WTC11 (cell line): ENCODE measurements at regions not wholly inside any gene's neighbourhood (a gene's known extent, or its start where the extent isn't known, plus 50 kb on each side); places are given as distances from the start of the nearest gene placed in this dataset.

ENCODE experiments used
- ATAC-seq: fragments of 200-7000 bp; cut with Tn5 transposase; 2 replicates; pipeline ENCODE4 v1.10.0; 2021; ENCODE audit warnings: mild to moderate bottlenecking, moderate library complexity
- CTCF ChIA-PET: fragments of 300-600 bp; sonication (Branson Sonifier 250); formaldehyde crosslinking; loops from one replicate; lab custom pipeline; 2021; ENCODE audit warnings: antibody characterized with exemption; lab: Charles Lee
- POLR2A ChIA-PET: fragments of 350-600 bp; sonication (Branson Sonifier 250); formaldehyde crosslinking; loops from one replicate; lab custom pipeline; 2021; ENCODE audit warnings: antibody characterized with exemption; lab: Charles Lee
- DNase-seq: peaks from one replicate; pipeline ENCODE4 v3.0.0; 2021; ENCODE audit warnings: low spot score
- H3K27ac Mint-ChIP-seq: 2 replicates; pipeline ENCODE4 v1.8.0; 2021; ENCODE audit warnings: mixed read lengths
- H3K27me3 Mint-ChIP-seq: 2 replicates; pipeline ENCODE4 v1.8.0; 2021; ENCODE audit warnings: low read depth, mild to moderate bottlenecking, moderate library complexity, mixed read lengths
- H3K36me3 Mint-ChIP-seq: 2 replicates; pipeline ENCODE4 v1.8.0; 2021; ENCODE audit warnings: mixed read lengths
- H3K4me1 Mint-ChIP-seq: 2 replicates; pipeline ENCODE4 v1.8.0; 2022; ENCODE audit warnings: mixed read lengths
- H3K4me3 Mint-ChIP-seq: 2 replicates; pipeline ENCODE4 v1.8.0; 2021; ENCODE audit warnings: mild to moderate bottlenecking, moderate library complexity, mixed read lengths
- H3K9me3 Mint-ChIP-seq: 2 replicates; pipeline ENCODE4 v1.8.0; 2021; ENCODE audit warnings: mixed read lengths
- ARID4B ChIP-seq: sonication (generic); formaldehyde crosslinking; IDR thresholded peaks from 2 replicates; pipeline ENCODE4 v1.8.0; 2023; ENCODE audit warnings: missing genetic modification reagents, mild to moderate bottlenecking, borderline replicate concordance
- ATF2 ChIP-seq: sonication (generic); formaldehyde crosslinking; IDR thresholded peaks from 2 replicates; pipeline ENCODE4 v1.8.1; 2022; ENCODE audit warnings: low read depth, missing genetic modification reagents, borderline replicate concordance
- EMX1 ChIP-seq: fragments of 250-450 bp; sonication (Bioruptor Pico); IDR thresholded peaks from 2 replicates; pipeline ENCODE4 v1.8.0; 2021; ENCODE audit warnings: mild to moderate bottlenecking
- IRF2 ChIP-seq: sonication (generic); formaldehyde crosslinking; IDR thresholded peaks from 2 replicates; pipeline ENCODE4 v1.8.0; 2022; ENCODE audit warnings: low read depth, missing genetic modification reagents, borderline replicate concordance
- JUN ChIP-seq: sonication (generic); formaldehyde crosslinking; IDR thresholded peaks from 2 replicates; pipeline ENCODE4 v1.8.0; 2023; ENCODE audit warnings: mild to moderate bottlenecking, missing genetic modification reagents
- NFE2L1 ChIP-seq: sonication (generic); formaldehyde crosslinking; IDR thresholded peaks from 2 replicates; pipeline ENCODE4 v1.8.1; 2023; ENCODE audit warnings: missing genetic modification reagents
- NR1H2 ChIP-seq: sonication (generic); formaldehyde crosslinking; IDR thresholded peaks from 2 replicates; pipeline ENCODE4 v1.9.0; 2021; ENCODE audit warnings: mild to moderate bottlenecking, moderate library complexity, missing genetic modification reagents
- RORB ChIP-seq: fragments of 250-450 bp; sonication (Bioruptor Pico); IDR thresholded peaks from 2 replicates; pipeline ENCODE4 v1.9.0; 2021; ENCODE audit warnings: mild to moderate bottlenecking
- USF2 ChIP-seq: sonication (generic); formaldehyde crosslinking; IDR thresholded peaks from 2 replicates; pipeline ENCODE4 v1.8.1; 2023; ENCODE audit warnings: mild to moderate bottlenecking, missing genetic modification reagents, moderate library complexity
- ZNF232 ChIP-seq: sonication (generic); formaldehyde crosslinking; IDR thresholded peaks from 2 replicates; pipeline ENCODE4 v1.8.0; 2022; ENCODE audit warnings: mild to moderate bottlenecking, missing genetic modification reagents
- ZNF416 ChIP-seq: fragments of 250-450 bp; sonication (Bioruptor Pico); IDR thresholded peaks from 2 replicates; pipeline ENCODE4 v1.9.0; 2021; ENCODE audit warnings: mild to moderate bottlenecking, inconsistent platforms

- TF ChIP-seq ZNF232 (CRISPR knock-in tag) = no peak
- no peak for TF ChIP-seq ARID4B
- TF ChIP-seq NFE2L1 (CRISPR knock-in tag) = no peak
Measured at GRCh38 chr2:221791844-221792243, 219.7 kb upstream of the EPHA4 start (continued).

GRCh38 chr2:221787561-221787960, 215.5 kb upstream of the EPHA4 start:
- Mint-ChIP-seq H3K36me3 (peaks cover 21% of the 10 kb centered on the region), H3K9me3 (peaks cover 29% of the 10 kb centered on the region), H3K27ac (no peak overlapping the region), H3K27me3 (no peaks in the 10 kb centered on the region; the same call in 1 of the 2 replicates), H3K4me1 (peaks cover 24% of the 10 kb centered on the region), H3K4me3 (no peak overlapping the region)
- DNase-seq (no peak), ATAC-seq (no peak)
- ChIA-PET CTCF (no interaction called here), POLR2A (no interaction called here)
- TF ChIP-seq JUN (CRISPR knock-in tag) (no peak), ZNF416 (CRISPR knock-in tag) (no peak), IRF2 (CRISPR knock-in tag) (no peak), EMX1 (no peak)

- peaks cover 16% of the 10 kb centered on the region for H3K36me3 Mint-ChIP-seq
- H3K27me3 Mint-ChIP-seq = no peaks in the 10 kb centered on the region; the same call in 1 of the 2 replicates
- H3K27ac Mint-ChIP-seq = no peak overlapping the region
Measured at GRCh38 chr2:221786297-221786926, 214.3 kb upstream of the EPHA4 start.

GRCh38 chr2:221780281-221780688, 208.2 kb upstream of the EPHA4 start:
- Mint-ChIP-seq H3K9me3 (peaks cover 17% of the 10 kb centered on the region), H3K27ac (no peak overlapping the region), H3K4me3 (no peak overlapping the region), H3K36me3 (peaks cover 10% of the 10 kb centered on the region), H3K27me3 (no peaks in the 10 kb centered on the region), H3K4me1 (peaks cover 22% of the 10 kb centered on the region)
- CTCF ChIA-PET = no interaction called here
- ATAC-seq (peak; percentile 60), DNase-seq (no peak)
- no peak for TF ChIP-seq ATF2
- POLR2A ChIA-PET = no interaction called here

More at GRCh38 chr2:221786297-221786926, 214.3 kb upstream of the EPHA4 start:
- no peak for DNase-seq
- no peak for ATAC-seq
- Mint-ChIP-seq H3K4me1 (peaks cover 16% of the 10 kb centered on the region), H3K4me3 (no peak overlapping the region), H3K9me3 (peaks cover 25% of the 10 kb centered on the region)
- CTCF ChIA-PET = no interaction called here
- TF ChIP-seq RORB (CRISPR knock-in tag) (no peak), NR1H2 (no peak)
- TF ChIP-seq, all 79 proteins: peak for 0
- POLR2A ChIA-PET = no interaction called here

GRCh38 chr2:221779614-221780067, 207.5 kb upstream of the EPHA4 start:
- DNase-seq (no peak), ATAC-seq (peak; percentile 39)
- Mint-ChIP-seq H3K4me1 (peaks cover 27% of the 10 kb centered on the region), H3K27ac (no peak overlapping the region), H3K36me3 (peaks cover 10% of the 10 kb centered on the region), H3K27me3 (no peaks in the 10 kb centered on the region), H3K9me3 (peaks cover 17% of the 10 kb centered on the region), H3K4me3 (no peak overlapping the region)
- peak; percentile 43; the same call in 1 of the 2 replicates for TF ChIP-seq USF2 (CRISPR knock-in tag)
- TF ChIP-seq ATF2 = no peak
- CTCF ChIA-PET = no interaction called here
- POLR2A ChIA-PET = no interaction called here
